Transverse colon (tissue), 4 donors: ENCODE measurements at regions not wholly inside any gene's neighbourhood (a gene's known extent, or its start where the extent isn't known, plus 50 kb on each side); places are given as distances from the start of the nearest gene placed in this dataset.

Experiments
- DNase-seq: peaks from one replicate; pipeline ENCODE4 v3.0.0-alpha.2; 2019
- H3K27ac ChIP-seq, 4 donors: fragments of 200-600 bp; sonication (generic); 2 replicates each; pipeline ENCODE4 v1.5.1; 2016 to 2018; ENCODE audit warnings: inconsistent platforms in 4 of 4
- H3K27me3 ChIP-seq: fragments of 200-600 bp; sonication (generic); 2 replicates; pipeline ENCODE4 v1.5.1; 2017; ENCODE audit warnings: inconsistent platforms
- H3K36me3 ChIP-seq, 4 donors: fragments of 200-600 bp; sonication (generic); 2 replicates each; pipeline ENCODE4 v1.5.1; 2017 to 2019; ENCODE audit warnings: inconsistent platforms in 4 of 4
- H3K4me1 ChIP-seq, 4 donors: fragments of 200-600 bp; sonication (generic); 2 replicates each; pipeline ENCODE4 v1.5.1; 2017 to 2020; ENCODE audit warnings: inconsistent platforms in 4 of 4
- H3K4me3 ChIP-seq, 4 donors: fragments of 200-600 bp; sonication (generic); 1 replicate in 1 of 4; 2 replicates in 3 of 4; pipeline versions ENCODE4 v1.5.1 to v1.6.1; 2017 to 2019; ENCODE audit warnings: inconsistent platforms in 4 of 4
- H3K9me3 ChIP-seq, 2 donors: fragments of 200-600 bp; sonication (generic); 2 replicates each; pipeline ENCODE4 v1.5.1; 2017 to 2019; ENCODE audit warnings: inconsistent platforms in 2 of 2
- CTCF ChIP-seq, 5 experiments: fragments of 200-600 bp in 3 of 5; fragments of 450-650 bp in 2 of 5; sonication (generic) in 3 of 5; IDR thresholded peaks; 1 replicate in 2 of 5; 2 replicates in 3 of 5; pipeline ENCODE4 v1.5.1; 2016 to 2017; ENCODE audit warnings: antibody characterized with exemption in 5 of 5, inconsistent platforms in 3 of 5, mild to moderate bottlenecking in 2 of 5, moderate library complexity in 1 of 5
- EP300 ChIP-seq: sonication (generic); formaldehyde crosslinking; IDR thresholded peaks from one replicate; pipeline ENCODE4 v1.6.1; 2017; ENCODE audit warnings: antibody characterized with exemption, low read depth
- POLR2A ChIP-seq: fragments of 450-650 bp; IDR thresholded peaks from one replicate; pipeline ENCODE4 v1.6.1; 2016; ENCODE audit warnings: antibody characterized with exemption, mild to moderate bottlenecking, moderate library complexity
- POLR2AphosphoS5 ChIP-seq, 3 donors: sonication (generic); formaldehyde crosslinking; IDR thresholded peaks; one replicate each; pipeline ENCODE4 v1.6.1; 2016; ENCODE audit warnings: antibody characterized with exemption in 3 of 3
- WGBS, 2 donors: methylation state at CpG; one replicate each; pipeline ENCODE4 v1.1.5; 2018; ENCODE audit warnings: low coverage in 1 of 2; 5-methylcytosine and 5-hydroxymethylcytosine counted together
- in situ Hi-C, 4 donors: fragments of 200-750 bp; cut with MboI; loops; one replicate each; pipeline versions ENCODE4 v1.15.0 to v1.15.1; 2017; ENCODE audit warnings: low sequenced_read_pairs in 3 of 4, low pct_ligation_motif_present in 1 of 4, low pct_unique_long_range_greater_than_20kb in 1 of 4
- intact Hi-C: fragments of 100-400 bp; cut with DNase I; formaldehyde crosslinking; loops from one replicate; pipeline ENCODE4 v1.15.1; 2023; ENCODE audit warnings: low total_unique reads

DNA sequence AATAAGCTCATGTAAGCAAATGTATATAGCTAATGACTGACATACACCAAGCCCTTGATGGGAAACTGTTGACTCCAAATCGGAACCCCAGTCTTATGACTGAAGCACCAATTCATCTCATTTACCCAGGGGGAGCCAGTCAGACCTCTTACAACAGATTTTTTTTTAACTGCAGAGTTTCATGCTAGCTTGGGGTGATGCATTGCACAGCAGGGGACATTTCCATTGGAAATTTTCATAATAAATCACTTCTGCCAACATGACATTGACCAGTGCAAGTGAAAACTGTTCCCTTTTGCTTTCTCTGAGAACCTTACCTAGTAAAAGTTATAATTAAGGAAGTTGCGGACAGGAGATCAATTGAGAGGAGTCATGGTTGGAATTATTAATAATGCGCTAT is 137.0 kb upstream of the VWC2 start:
- in situ Hi-C loops (no loop called here), intact Hi-C loops (no loop called here)
- H3K4me1 ChIP-seq: peaks cover 0 to under 1% (median 0%) of the 10 kb centered on the region in 4 donors
- WGBS, 2 donors: 74 to 84% methylated on average over 3 of the region's 3 CpGs
- no peak for DNase-seq
- H3K27ac ChIP-seq: no peak overlapping the region
- no peak overlapping the region for H3K4me3 ChIP-seq
- H3K36me3 ChIP-seq: no peaks in the 10 kb centered on the region
- no peak for TF ChIP-seq POLR2A
- TF ChIP-seq POLR2AphosphoS5 (IDR thresholded peaks at IDR 0.05): no peak
- no peak for TF ChIP-seq CTCF (IDR thresholded peaks at IDR 0.05)
- TF ChIP-seq EP300: no peak
- H3K27me3 ChIP-seq: no peaks in the 10 kb centered on the region
- H3K9me3 ChIP-seq: no peaks in the 10 kb centered on the region

GRCh38 chr7:49638166-49638565 is 135.3 kb upstream of the VWC2 start:
- Histone ChIP-seq H3K4me1 (no peaks in the 10 kb centered on the region), H3K9me3 (no peaks in the 10 kb centered on the region), H3K27me3 (no peaks in the 10 kb centered on the region), H3K36me3 (no peaks in the 10 kb centered on the region), H3K4me3 (no peak overlapping the region), H3K27ac (no peak overlapping the region)
- DNase-seq: no peak
- in situ Hi-C loops (no loop called here), intact Hi-C loops (no loop called here)
- 78 to 100% methylated on average over 1 to 3 of the region's 3 CpGs for WGBS, 2 donors
- no peak for TF ChIP-seq CTCF (IDR thresholded peaks at IDR 0.05)
- no peak for TF ChIP-seq EP300
- TF ChIP-seq POLR2AphosphoS5 (IDR thresholded peaks at IDR 0.05): no peak
- TF ChIP-seq POLR2A: no peak

DNA sequence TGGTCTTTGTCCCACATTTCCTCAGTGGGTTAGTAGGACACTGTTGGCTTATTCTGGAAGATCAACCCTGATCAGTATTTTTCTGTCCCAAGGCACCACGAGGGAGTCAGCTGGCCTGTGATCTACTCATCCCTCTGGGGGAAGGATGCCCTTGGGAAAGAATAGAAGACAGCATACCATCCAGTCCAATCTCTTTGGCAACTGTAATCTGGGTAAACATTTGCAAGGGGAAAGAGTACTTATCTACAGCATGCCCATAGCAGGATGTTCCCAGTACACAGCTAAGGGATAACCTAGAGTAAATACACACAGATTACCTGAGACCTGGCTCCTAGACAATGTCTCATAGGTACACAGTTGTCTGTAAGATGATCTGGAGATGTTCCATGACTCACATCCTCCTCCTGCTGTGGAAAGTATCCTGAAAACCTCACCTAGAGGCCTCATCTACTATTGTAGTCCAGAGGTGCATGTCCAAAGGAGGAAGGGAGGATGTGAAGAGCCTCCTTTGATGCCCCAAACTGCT is 134.3 kb upstream of the VWC2 start:
- no peaks in the 10 kb centered on the region for H3K27me3 ChIP-seq
- no peak for DNase-seq
- WGBS, 2 donors: 38% methylated on average over 1 of the region's 1 CpG; no CpG with 5 or more reads in 1 of the 2 donors
- H3K27ac ChIP-seq: no peak overlapping the region
- in situ Hi-C loops (no loop called here), intact Hi-C loops (no loop called here)
- H3K9me3 ChIP-seq: no peaks in the 10 kb centered on the region
- no peak overlapping the region for H3K4me3 ChIP-seq
- H3K36me3 ChIP-seq: no peaks in the 10 kb centered on the region
- no peaks in the 10 kb centered on the region for H3K4me1 ChIP-seq
- TF ChIP-seq POLR2A (no peak), EP300 (no peak), CTCF (IDR thresholded peaks at IDR 0.05) (no peak), POLR2AphosphoS5 (IDR thresholded peaks at IDR 0.05) (no peak)

DNA sequence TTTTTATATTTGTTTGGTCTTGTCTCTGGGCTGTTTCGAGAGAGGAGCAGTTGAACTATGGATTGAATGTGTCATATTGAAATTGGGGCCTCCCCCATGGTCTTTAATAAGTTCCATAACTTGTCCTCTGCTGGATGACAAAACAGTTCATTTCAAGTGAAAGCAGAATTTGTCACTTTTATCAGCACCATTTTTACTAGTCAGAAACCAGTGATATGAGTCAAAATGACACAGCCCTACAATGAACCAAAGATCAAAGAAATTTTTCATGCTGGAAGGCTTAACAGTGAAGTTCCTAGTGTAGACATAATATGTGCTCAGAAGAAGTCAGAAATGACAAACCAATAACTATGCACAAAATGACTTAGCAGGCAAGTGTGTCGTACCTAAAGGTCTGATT is 133.6 kb upstream of the VWC2 start:
- Histone ChIP-seq H3K27ac (no peak overlapping the region), H3K4me3 (no peak overlapping the region), H3K4me1 (no peaks in the 10 kb centered on the region), H3K27me3 (no peaks in the 10 kb centered on the region), H3K36me3 (no peaks in the 10 kb centered on the region), H3K9me3 (no peaks in the 10 kb centered on the region)
- DNase-seq: no peak
- in situ Hi-C loops (no loop called here), intact Hi-C loops (no loop called here)
- 73 to 77% methylated on average over 2 of the region's 2 CpGs for WGBS, 2 donors
- TF ChIP-seq EP300 (no peak), CTCF (IDR thresholded peaks at IDR 0.05) (no peak), POLR2AphosphoS5 (IDR thresholded peaks at IDR 0.05) (no peak), POLR2A (no peak)
